ENCODE measurements at regions not wholly inside any gene's neighbourhood (a gene's known extent, or its start where the extent isn't known, plus 50 kb on each side); places are given as distances from the start of the nearest gene placed in this dataset.

GRCh38 chr4:123878976-123879375 lies 482.4 kb downstream of the SPRY1 start:
- no peak for DNase-seq (ENCODE audit: low spot score)

DNA sequence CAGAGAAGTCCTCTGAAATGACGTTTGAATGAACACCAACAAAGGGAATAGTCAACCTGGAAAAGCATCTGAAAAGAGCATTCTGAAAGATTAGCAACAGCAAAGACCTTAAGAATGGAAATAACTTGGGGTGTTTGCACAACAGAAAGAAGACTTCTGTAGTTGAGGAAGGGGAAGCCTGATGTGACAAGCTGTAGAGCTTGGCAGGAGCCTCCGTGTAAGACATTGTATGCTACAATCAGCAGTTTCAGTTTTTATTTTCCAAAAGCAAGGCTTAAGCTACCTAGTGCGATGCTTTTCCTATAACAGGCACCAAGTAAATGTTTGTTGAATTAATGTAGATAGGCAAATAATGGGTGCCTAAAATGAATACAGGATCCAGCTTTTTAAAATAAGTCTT lies 484.0 kb downstream of the SPRY1 start:
- DNase-seq (ENCODE audit: low spot score), result no peak

- DNase-seq (ENCODE audit: low spot score), result no peak
These were observed 488.3 kb downstream of the SPRY1 start for GRCh38 chr4:123884922-123885321.

GRCh38 chr4:123889507-123889906 lies 492.9 kb downstream of the SPRY1 start:
- no peak for DNase-seq (ENCODE audit: low spot score)

DNA sequence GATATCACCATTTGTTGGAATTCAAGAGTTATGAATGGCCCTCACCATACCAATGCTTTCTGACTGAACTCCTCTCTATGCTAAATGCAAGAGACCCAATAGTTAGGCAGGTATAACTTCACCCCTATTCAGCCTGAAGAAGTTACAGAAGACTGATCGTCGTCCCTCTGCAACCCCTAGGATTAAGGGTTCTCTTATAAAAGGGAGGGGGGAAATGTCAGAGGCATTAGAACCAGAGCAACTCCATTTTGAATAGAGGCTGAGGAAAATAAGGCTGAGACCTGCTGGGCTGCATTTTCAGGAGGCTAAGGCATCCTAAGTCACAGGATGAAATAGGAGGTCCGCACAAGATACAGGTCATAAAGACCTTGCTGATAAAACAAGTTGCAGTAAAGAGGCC lies 494.3 kb downstream of the SPRY1 start:
- DNase-seq (ENCODE audit: low spot score), result no peak

GRCh38 chr4:123891881-123892280 lies 495.3 kb downstream of the SPRY1 start:
- no peak for DNase-seq (ENCODE audit: low spot score)

DNA sequence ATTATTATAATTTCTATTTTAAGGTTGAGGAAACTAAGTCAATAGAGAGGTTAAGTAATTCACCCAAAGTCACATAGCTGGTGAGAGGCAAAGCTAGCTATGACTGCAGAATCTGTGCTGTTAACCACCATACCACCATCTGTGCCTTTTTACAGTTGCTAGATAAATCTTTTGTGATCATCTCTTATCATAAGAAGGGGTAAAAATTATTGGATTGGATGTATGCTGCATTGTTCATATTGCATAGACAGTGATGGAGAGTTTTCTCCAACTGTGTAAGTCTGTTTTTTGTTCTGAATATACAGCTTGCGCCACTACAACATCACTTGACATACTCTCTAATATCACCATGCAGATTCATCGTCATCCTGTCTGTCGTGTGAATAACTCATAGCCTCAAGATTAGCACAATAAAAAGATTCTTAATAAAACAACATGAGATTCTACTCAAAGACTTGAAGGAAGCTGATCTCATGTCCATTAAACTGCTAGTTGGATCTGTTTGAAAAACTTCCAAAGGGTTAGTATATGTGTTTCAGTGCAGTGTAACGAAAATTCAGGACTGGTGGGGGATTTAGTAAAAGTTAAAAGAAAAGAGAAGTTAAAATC lies 495.9 kb downstream of the SPRY1 start:
- DNase-seq (ENCODE audit: low spot score), result no peak

DNA sequence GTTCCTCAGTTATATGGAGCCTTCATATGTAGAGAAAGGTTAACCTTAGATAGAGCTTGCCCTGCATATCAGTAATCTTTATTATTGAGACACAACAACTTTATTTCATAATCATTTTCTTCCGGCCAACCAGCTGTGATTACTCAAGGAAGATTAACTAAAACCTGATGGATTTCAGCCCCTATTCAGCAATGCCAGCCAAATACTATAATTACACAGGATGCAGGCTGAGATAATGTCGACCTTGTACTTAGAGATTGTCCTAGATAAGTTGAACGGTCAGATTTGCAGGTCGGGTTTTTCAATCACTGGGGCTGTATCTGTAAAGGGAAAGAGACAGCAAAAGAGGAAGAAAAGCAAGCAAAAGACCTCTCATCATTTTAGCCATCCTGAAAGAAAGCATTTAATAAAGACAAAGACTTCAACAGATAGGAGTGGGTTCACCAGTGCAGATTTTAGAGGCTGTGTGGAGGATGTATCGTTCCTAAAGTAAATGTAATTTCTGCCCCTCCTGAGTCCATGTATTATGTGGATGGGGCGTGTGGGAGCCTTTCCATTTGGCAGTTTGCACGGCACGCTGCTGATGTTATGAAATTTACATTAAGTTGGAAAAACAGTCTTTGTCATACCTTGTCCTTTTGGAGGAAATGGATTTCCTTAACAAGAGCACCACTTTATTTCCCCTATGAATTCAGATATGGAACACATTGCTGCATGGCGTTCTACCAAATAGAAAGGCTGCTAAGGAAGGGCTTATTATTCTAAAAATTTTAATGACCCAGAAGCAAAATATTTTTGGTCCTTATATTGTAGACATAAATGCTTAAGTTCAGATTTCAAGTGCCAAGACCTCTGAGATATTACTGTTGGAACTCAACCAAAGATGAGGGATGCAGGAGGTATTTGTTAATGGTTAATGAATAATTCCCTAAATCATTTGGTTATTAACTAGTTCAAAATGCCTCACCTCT lies 496.7 kb downstream of the SPRY1 start:
- no peak for DNase-seq (ENCODE audit: low spot score)

DNA sequence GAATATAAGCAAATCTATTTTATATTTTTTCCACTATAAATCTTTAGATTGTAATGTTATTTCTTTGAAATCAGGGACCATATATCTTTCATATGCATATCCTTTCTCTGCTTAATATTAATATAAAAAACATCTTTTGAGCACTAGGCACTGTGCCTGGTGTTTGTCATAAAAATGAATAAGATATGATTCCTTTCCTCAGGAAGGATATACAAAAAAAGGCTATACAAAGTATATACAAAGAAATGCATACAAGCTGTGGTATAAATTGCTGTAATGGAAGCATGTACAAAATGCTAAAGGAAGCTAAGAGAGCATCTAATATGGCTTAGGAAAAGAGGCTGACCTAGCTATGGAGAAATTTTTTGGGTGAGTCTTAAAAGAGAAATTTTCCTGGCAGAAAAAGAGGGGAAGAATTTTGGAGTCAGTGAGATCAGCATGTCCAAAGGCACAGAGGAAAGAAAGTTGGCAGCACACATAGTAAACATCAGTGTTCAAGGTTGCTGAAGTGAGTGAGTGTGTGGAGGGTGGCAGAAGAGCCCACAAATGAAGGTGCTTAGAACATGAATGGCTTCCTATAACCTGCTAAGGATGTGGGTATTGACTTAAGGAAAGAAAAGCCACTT lies 500.0 kb downstream of the SPRY1 start:
- no peak for DNase-seq (ENCODE audit: low spot score)

GRCh38 chr4:123898946-123899666 lies 502.5 kb downstream of the SPRY1 start:
- no peak for DNase-seq (ENCODE audit: low spot score)

GRCh38 chr4:123904882-123905281 lies 508.3 kb downstream of the SPRY1 start:
- DNase-seq (ENCODE audit: low spot score), result no peak

DNA sequence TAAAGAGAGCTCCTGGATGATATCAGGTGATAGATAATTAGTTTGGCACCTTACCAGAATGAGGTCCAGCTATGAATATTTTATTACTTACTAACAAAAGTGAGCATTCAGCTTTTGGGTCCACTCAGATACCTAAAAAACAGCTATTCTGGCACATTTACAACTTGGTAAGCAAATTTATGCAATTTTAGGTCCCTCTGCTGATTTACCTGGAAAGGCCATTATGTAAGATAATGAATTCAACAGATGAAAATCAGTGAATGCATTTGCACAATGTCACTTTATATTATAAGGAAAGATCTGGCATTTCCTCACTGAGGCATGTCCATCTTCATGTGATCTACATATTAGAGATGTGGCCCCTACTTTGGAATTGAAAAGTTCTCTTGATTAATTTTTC lies 517.0 kb downstream of the SPRY1 start:
- DNase-seq (ENCODE audit: low spot score), result no peak

- no peak for DNase-seq (ENCODE audit: low spot score)
These were observed 520.2 kb downstream of the SPRY1 start for GRCh38 chr4:123916821-123917220.

DNA sequence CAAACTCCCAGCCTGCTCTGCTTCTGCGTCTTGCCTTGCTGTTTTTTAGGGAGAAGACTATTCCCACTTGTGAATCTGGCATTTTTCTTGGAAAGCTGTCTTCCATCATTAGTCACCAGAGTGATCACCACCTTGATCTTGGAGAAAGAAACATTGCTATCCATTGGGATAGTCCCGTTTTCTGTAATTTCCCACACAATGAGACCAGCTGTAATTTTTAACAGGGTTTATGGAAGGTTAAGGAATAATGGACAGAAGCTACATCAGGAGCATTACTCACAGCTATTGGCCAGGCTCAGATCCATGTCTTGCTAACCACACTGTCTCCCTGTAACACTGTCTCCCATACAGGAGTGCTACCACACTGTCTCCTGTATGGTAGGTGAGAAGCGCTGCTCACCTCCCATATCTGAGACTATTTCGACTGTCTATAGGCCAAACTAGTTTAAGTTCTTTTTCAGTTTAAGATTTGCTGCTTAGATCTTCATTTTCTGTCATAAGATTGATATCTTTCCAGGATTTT lies 523.0 kb downstream of the SPRY1 start:
- DNase-seq (ENCODE audit: low spot score), result no peak

GRCh38 chr4:123921339-123921738 lies 524.7 kb downstream of the SPRY1 start:
- no peak for DNase-seq (ENCODE audit: low spot score)

DNA sequence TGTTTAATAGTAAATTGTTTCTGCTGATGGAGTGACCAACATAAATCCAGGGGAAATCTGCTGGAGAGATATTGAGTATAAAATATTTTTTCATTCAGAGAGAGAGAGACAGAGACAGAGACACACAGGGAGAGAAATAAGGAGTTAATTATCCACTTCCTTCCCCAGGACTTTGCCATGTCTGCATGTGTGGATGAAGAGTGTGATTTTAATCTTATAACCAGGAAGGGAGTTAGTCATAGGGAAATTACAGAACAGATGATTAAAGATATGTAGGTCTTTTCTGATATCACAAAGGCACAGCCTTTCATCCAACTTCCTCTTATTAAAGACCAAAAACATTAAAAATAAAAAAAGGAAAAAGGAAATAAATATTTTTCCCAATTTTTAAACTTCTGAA lies 526.3 kb downstream of the SPRY1 start:
- DNase-seq (ENCODE audit: low spot score), result no peak

DNA sequence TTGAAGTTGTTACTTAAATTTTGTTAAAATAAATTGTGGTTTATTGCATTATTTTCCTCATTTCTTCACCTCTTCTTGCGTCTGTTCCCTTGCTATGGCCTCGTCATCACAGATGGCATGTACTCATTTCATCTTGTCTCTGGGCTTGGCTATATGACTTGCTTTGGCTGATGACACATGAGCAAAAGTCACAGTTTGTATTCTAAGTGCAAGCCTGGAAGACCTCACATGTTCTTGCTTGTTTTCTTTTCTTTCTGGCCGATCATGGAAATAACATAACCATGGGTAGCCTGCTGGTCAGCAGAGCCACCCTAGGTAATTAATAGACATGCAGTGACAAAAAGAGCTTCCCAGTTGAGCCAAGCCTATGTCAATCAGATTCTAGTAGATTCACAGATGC lies 527.9 kb downstream of the SPRY1 start:
- DNase-seq (ENCODE audit: low spot score), result no peak

GRCh38 chr4:123929565-123929964 lies 533.0 kb downstream of the SPRY1 start:
- DNase-seq (ENCODE audit: low spot score), result no peak

DNA sequence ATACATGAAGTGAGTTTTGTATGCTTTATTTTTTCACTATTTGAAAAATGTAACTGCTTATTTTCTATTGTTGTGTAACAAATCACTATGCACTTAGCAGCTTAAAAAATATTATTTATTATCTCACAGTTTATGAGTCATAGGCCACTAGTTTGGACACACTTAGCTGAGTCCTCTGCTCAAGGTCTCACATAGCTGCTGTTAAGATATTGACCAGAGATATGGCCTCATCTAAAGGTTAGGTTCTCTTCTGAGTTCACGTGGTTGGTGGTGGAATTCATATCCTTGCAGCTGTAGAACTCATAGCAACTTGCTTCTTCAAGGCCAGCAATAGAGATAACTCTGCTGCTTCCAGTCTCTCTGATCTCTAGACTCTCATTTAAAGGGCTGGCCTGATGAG lies 534.4 kb downstream of the SPRY1 start:
- DNase-seq (ENCODE audit: low spot score), result no peak

GRCh38 chr4:123934096-123934495 lies 537.5 kb downstream of the SPRY1 start:
- no peak for DNase-seq (ENCODE audit: low spot score)

DNA sequence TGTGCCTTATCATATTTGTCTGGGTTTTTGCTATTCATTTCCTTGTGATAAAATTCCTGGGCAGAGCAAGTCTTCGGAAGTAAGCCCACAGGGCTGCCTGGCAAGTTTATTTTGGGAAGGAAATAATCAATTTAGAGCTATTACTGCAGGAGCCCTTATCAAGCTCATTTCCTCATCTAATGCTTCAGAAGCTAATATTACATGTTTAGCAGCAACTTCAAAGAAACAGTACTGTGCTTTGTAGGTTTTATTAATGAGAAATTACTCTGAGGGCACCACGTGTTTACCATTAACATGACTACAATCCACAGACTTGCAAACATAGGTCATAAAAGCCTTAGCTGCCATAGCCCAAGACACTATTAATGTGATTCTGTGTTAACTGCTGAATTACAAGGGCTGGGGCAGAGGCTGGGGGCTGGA lies 540.0 kb downstream of the SPRY1 start:
- no peak for DNase-seq (ENCODE audit: low spot score)

DNA sequence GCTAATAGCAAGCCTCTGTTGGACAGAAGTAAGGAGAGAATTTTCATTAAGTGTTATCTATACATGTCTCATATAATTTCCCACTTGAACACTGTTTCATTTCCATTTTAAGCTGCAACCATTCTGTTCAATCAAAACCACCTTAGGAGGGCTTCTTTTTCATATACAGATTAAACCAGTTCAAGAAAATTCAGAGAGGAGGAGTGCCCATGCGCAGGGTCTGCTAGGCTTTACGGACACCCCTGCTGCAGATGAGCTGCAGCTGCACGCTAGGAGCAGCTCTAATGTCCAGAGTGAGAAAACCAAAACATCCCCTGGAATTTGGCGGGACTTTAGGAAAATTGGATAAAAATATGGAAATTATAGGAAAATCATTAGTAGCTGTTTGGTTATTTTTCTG lies 541.0 kb downstream of the SPRY1 start:
- DNase-seq (ENCODE audit: low spot score), result no peak
